GM23248 (cell line): ENCODE measurements at regions not wholly inside any gene's neighbourhood (a gene's known extent, or its start where the extent isn't known, plus 50 kb on each side); places are given as distances from the start of the nearest gene placed in this dataset.

Experiments
- DNase-seq: peaks from one replicate; pipeline ENCODE4 v3.0.0-alpha.2; 2015
- H2AFZ ChIP-seq: fragments of 200-600 bp; sonication (generic); 2 replicates; pipeline ENCODE4 v1.6.1; 2016; ENCODE audit warnings: antibody characterized with exemption
- H3F3A ChIP-seq: fragments of 200-600 bp; sonication (generic); 2 replicates; pipeline ENCODE4 v1.6.1; 2016; ENCODE audit warnings: mild to moderate bottlenecking, antibody characterized with exemption, mixed run types; ENCODE audit not compliant: insufficient read depth
- H3K27ac ChIP-seq: fragments of 200-600 bp; sonication (generic); 2 replicates; pipeline ENCODE4 v1.5.1; 2016; ENCODE audit warnings: mild to moderate bottlenecking
- H3K27me3 ChIP-seq: fragments of 200-600 bp; sonication (generic); replicated peaks from 2 replicates; pipeline ENCODE4 v1.6.1; 2016; ENCODE audit warnings: mild to moderate bottlenecking; ENCODE audit not compliant: insufficient read depth
- H3K36me3 ChIP-seq: fragments of 200-600 bp; sonication (generic); 2 replicates; pipeline ENCODE4 v1.6.1; 2016; ENCODE audit warnings: low read depth, mild to moderate bottlenecking
- H3K4me1 ChIP-seq: fragments of 200-600 bp; sonication (generic); 2 replicates; pipeline ENCODE4 v1.6.1; 2016; ENCODE audit warnings: mild to moderate bottlenecking; ENCODE audit not compliant: insufficient read depth
- H3K4me2 ChIP-seq: fragments of 200-600 bp; sonication (generic); one replicate; pipeline ENCODE4 v1.6.1; 2016; ENCODE audit warnings: mild to moderate bottlenecking; ENCODE audit not compliant: unreplicated experiment
- H3K4me3 ChIP-seq: fragments of 200-600 bp; sonication (generic); 2 replicates; pipeline ENCODE4 v1.5.1; 2016; ENCODE audit warnings: mild to moderate bottlenecking
- H3K79me2 ChIP-seq: fragments of 200-600 bp; sonication (generic); 2 replicates; pipeline ENCODE4 v1.6.1; 2016; ENCODE audit warnings: mild to moderate bottlenecking; ENCODE audit not compliant: insufficient read depth
- H3K9ac ChIP-seq: fragments of 200-600 bp; sonication (generic); 2 replicates; pipeline ENCODE4 v1.6.1; 2016; ENCODE audit warnings: mild to moderate bottlenecking
- H3K9me2 ChIP-seq: fragments of 200-600 bp; sonication (generic); 2 replicates; pipeline ENCODE4 v1.6.1; 2016; ENCODE audit warnings: mixed run types, mild to moderate bottlenecking, moderate library complexity; ENCODE audit not compliant: insufficient read depth
- H3K9me3 ChIP-seq: fragments of 200-600 bp; sonication (generic); one replicate; pipeline ENCODE4 v1.6.1; 2017; ENCODE audit warnings: low read depth
- H4K20me1 ChIP-seq: fragments of 200-600 bp; sonication (generic); 2 replicates; pipeline ENCODE4 v1.6.0; 2016; ENCODE audit not compliant: insufficient read depth
- EZH2 ChIP-seq: fragments of 200-600 bp; sonication (generic); IDR thresholded peaks from 2 replicates; pipeline ENCODE4 v1.6.1; 2018; ENCODE audit warnings: antibody characterized with exemption, mild to moderate bottlenecking; ENCODE audit not compliant: insufficient read depth, poor library complexity, severe bottlenecking
- EZH2phosphoT487 ChIP-seq: fragments of 200-600 bp; sonication (generic); IDR thresholded peaks from 2 replicates; pipeline ENCODE4 v1.6.1; 2018; ENCODE audit warnings: antibody characterized with exemption, moderate library complexity, mild to moderate bottlenecking, low read depth; ENCODE audit not compliant: insufficient read depth
- WGBS, 2 experiments: methylation state at CpG; one replicate each; pipeline ENCODE4 v1.1.6; 2015 to 2017; ENCODE audit warnings: low lambda C conversion rate in 2 of 2, low coverage in 1 of 2; ENCODE audit errors: missing lambda C conversion rate in 2 of 2; 5-methylcytosine and 5-hydroxymethylcytosine counted together
- in situ Hi-C: fragments of 300-500 bp; cut with MboI; formaldehyde crosslinking; loops from 2 replicates; pipeline ENCODE4 v1.15.0; 2020

DNA sequence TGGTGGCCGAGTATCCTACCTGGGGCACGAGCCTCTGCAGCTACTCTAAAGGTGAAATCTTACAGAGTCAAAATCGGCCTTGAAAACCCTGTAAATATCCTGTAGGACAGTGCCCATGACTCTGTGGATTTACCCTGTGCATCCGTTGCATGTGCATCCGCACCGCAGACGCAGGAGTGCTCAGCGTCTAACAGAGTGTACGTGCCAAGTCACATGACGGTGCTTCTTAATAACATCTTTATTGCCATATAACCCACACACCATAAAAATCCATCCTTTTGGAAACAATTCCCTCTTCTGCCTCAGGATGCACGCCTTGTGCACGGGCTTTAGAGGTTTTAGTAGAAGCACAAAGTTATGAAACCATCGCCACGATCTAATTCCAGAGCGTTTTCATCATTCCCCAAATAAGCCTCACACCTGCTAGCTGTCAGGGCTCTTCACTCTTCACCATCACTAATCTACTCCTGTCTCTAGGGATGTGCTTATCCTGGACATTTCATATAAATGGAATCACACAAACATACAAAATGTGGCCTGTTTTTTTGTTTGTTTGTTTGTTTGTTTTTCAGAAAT lies 384.5 kb upstream of the SULF2 start:
- H2AFZ ChIP-seq = no peak overlapping the region
- H3K4me3 ChIP-seq = no peak overlapping the region
- no peaks in the 10 kb centered on the region for H3K9me2 ChIP-seq
- DNase-seq = no peak
- H3K9me3 ChIP-seq = no peaks in the 10 kb centered on the region
- H3K27ac ChIP-seq = no peak overlapping the region
- no peaks in the 10 kb centered on the region for H4K20me1 ChIP-seq
- no peaks in the 10 kb centered on the region for H3K79me2 ChIP-seq
- 15 to 19% methylated on average over 15 of the region's 15 CpGs for WGBS, 2 experiments
- TF ChIP-seq EZH2phosphoT487 (no peak), EZH2 (no peak)
- in situ Hi-C loops = no loop called here
- H3K9ac ChIP-seq = no peak overlapping the region
- H3K27me3 ChIP-seq = peaks cover 27% of the 10 kb centered on the region
- no peaks in the 10 kb centered on the region for H3K4me1 ChIP-seq
- no peaks in the 10 kb centered on the region for H3K36me3 ChIP-seq
- no peaks in the 10 kb centered on the region for H3F3A ChIP-seq
- H3K4me2 ChIP-seq = no peak overlapping the region

GRCh38 chr20:48166082-48166835 lies 381.0 kb upstream of the SULF2 start:
- Histone ChIP-seq H3K4me2 (no peak overlapping the region), H3K9ac (no peak overlapping the region), H3K79me2 (no peaks in the 10 kb centered on the region), H3K36me3 (no peaks in the 10 kb centered on the region), H3K9me3 (no peaks in the 10 kb centered on the region), H3K4me1 (no peaks in the 10 kb centered on the region), H3K4me3 (no peak overlapping the region), H3K9me2 (no peaks in the 10 kb centered on the region), H4K20me1 (no peaks in the 10 kb centered on the region), H3K27ac (no peak overlapping the region), H3F3A (no peaks in the 10 kb centered on the region), H3K27me3 (peaks cover 22% of the 10 kb centered on the region), H2AFZ (no peak overlapping the region)
- TF ChIP-seq EZH2phosphoT487 (no peak), EZH2 (no peak)
- in situ Hi-C loops = no loop called here
- DNase-seq = no peak
- WGBS, 2 experiments = 34 to 41% methylated on average over 10 of the region's 10 CpGs

DNA sequence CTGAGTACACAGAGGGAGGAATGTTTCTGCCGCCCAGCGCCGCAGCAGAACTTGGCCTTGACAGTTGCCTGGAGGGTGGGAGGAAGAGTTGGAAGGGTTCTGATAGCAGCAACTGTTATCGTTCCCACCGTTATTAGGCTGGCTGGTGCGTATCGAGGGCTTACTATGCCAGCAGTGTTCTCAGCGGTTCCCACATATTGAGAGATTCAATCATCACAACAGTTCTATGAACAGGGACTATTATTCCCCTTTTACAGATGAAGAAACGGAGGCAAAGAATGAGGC lies 380.1 kb upstream of the SULF2 start:
- no peaks in the 10 kb centered on the region for H3K9me2 ChIP-seq
- H3F3A ChIP-seq = no peaks in the 10 kb centered on the region
- H3K9me3 ChIP-seq = no peaks in the 10 kb centered on the region
- H3K27ac ChIP-seq = no peak overlapping the region
- H3K4me2 ChIP-seq = no peak overlapping the region
- peaks cover 22% of the 10 kb centered on the region for H3K27me3 ChIP-seq
- no peaks in the 10 kb centered on the region for H3K79me2 ChIP-seq
- in situ Hi-C loops = no loop called here
- H4K20me1 ChIP-seq = no peaks in the 10 kb centered on the region
- WGBS, 2 experiments = 19 to 27% methylated on average over 6 to 9 of the region's 9 CpGs
- H3K4me1 ChIP-seq = no peaks in the 10 kb centered on the region
- TF ChIP-seq EZH2phosphoT487 (no peak), EZH2 (no peak)
- no peak for DNase-seq
- H3K36me3 ChIP-seq = no peaks in the 10 kb centered on the region
- no peak overlapping the region for H3K9ac ChIP-seq
- no peak overlapping the region for H2AFZ ChIP-seq
- no peak overlapping the region for H3K4me3 ChIP-seq

DNA sequence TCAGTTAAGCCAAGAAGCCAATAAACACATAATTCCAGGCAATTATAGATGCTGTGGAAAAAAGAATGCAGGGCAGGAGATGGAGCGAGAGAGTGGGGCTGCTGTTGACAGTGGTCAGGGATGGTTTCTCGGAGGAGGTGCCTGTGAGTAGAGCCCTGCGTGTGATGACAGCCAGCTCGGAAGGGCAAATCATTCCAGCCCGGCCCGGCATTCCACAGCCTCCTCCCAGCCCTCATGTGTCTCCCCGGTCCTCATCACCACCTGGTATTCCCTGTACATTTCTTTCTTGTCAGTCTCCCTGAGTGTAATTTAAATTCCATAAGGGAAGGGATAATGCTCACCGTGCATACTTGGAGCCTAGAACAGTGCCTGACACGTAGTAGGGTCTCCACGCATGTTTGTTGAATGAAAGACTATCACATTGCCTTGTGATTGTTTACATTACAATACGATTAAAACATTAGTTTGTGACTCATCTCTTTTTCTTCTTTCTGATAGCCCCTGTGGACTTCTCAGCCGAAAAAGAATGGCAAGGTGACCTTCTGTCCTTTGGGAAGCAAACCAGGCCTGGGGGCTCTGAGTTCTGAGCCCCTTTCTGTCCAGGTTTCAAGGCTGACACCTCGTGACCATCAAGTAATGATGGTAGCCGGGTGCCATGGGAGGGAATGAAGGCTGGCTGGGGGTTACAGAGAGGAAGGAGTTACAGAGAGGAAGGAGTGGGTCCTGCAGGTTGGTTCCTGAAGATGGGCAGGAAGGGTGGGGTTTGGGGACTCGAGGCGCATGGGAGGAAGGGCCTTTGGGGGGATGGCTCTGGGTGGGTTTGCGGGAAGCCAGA lies 379.5 kb upstream of the SULF2 start:
- Histone ChIP-seq H4K20me1 (no peaks in the 10 kb centered on the region), H3K4me2 (no peak overlapping the region), H3K36me3 (no peaks in the 10 kb centered on the region), H3K9ac (no peak overlapping the region), H3K27ac (no peak overlapping the region), H3K79me2 (no peaks in the 10 kb centered on the region), H2AFZ (no peak overlapping the region), H3K4me3 (no peak overlapping the region), H3K9me2 (no peaks in the 10 kb centered on the region), H3F3A (no peaks in the 10 kb centered on the region), H3K27me3 (peaks cover 22% of the 10 kb centered on the region), H3K9me3 (no peaks in the 10 kb centered on the region), H3K4me1 (no peaks in the 10 kb centered on the region)
- in situ Hi-C loops = no loop called here
- 60 to 67% methylated on average over 14 to 17 of the region's 17 CpGs for WGBS, 2 experiments
- no peak for TF ChIP-seq EZH2phosphoT487
- DNase-seq = no peak
